C4-2B (cell line): ENCODE measurements at regions not wholly inside any gene's neighbourhood (a gene's known extent, or its start where the extent isn't known, plus 50 kb on each side); places are given as distances from the start of the nearest gene placed in this dataset.

Source experiments
- H3K27ac ChIP-seq: fragments of 450-650 bp; 2 replicates; pipeline ENCODE4 v1.5.1; 2017
- CTCF ChIP-seq: fragments of 450-650 bp; conservative IDR thresholded peaks from 2 replicates; pipeline ENCODE4 v1.5.1; 2017; ENCODE audit warnings: mild to moderate bottlenecking
- ZFX ChIP-seq: fragments of 450-650 bp; IDR thresholded peaks from 2 replicates; pipeline ENCODE4 v1.6.1; 2017

GRCh38 chr11:81494431-81494830, 1239.2 kb downstream of the FAM181B start:
- no peak for TF ChIP-seq CTCF
- no peak for TF ChIP-seq ZFX
- H3K27ac ChIP-seq: no peak overlapping the region

- TF ChIP-seq CTCF (no peak), ZFX (no peak)
- H3K27ac ChIP-seq: no peak overlapping the region
Observed at GRCh38 chr11:81492923-81493445, 1240.7 kb downstream of the FAM181B start.

- no peak for TF ChIP-seq ZFX
Observed at GRCh38 chr11:81487109-81487508, 1246.6 kb downstream of the FAM181B start.

GRCh38 chr11:81484196-81484595, 1249.5 kb downstream of the FAM181B start:
- no peak for TF ChIP-seq ZFX
- TF ChIP-seq CTCF: no peak
- H3K27ac ChIP-seq: no peak overlapping the region

More at GRCh38 chr11:81487109-81487508, 1246.6 kb downstream of the FAM181B start:
- no peak overlapping the region for H3K27ac ChIP-seq

GRCh38 chr11:81477277-81477676, 1256.4 kb downstream of the FAM181B start:
- H3K27ac ChIP-seq: no peak overlapping the region
- TF ChIP-seq ZFX (no peak), CTCF (no peak)

- TF ChIP-seq ZFX (no peak), CTCF (no peak)
- no peak overlapping the region for H3K27ac ChIP-seq
Observed at GRCh38 chr11:81476345-81476744, 1257.3 kb downstream of the FAM181B start.

- no peak overlapping the region for H3K27ac ChIP-seq
- TF ChIP-seq CTCF (no peak), ZFX (no peak)
Observed at GRCh38 chr11:81472646-81473045, 1261.0 kb downstream of the FAM181B start.

GRCh38 chr11:81470446-81470845, 1263.2 kb downstream of the FAM181B start:
- no peak for TF ChIP-seq CTCF
- no peak for TF ChIP-seq ZFX
- H3K27ac ChIP-seq: no peak overlapping the region
